Common myeloid progenitor, CD34-positive (primary cell): ENCODE measurements at regions not wholly inside any gene's neighbourhood (a gene's known extent, or its start where the extent isn't known, plus 50 kb on each side); places are given as distances from the start of the nearest gene placed in this dataset.
"Not testable (repeated sequence)": the region's sequence is repeated elsewhere in the genome, so short reads cannot be mapped to it uniquely, and the experiment has no call there.

Experiments used
- CTCF ChIA-PET: fragments of 350-600 bp; sonication (Branson Sonifier 250); formaldehyde crosslinking; loops from one replicate; lab custom pipeline; 2021; ENCODE audit warnings: antibody characterized with exemption; lab: Charles Lee
- POLR2A ChIA-PET: fragments of 350-600 bp; sonication (Branson Sonifier 250); formaldehyde crosslinking; loops from one replicate; lab custom pipeline; 2021; ENCODE audit warnings: antibody characterized with exemption; lab: Charles Lee
- DNase-seq, 3 donors: peaks; one replicate each; pipeline versions ENCODE4 v3.0.0 to v3.0.0-alpha.2; 2013
- H3K27ac ChIP-seq, 2 experiments: 1 replicate in 1 of 2; 2 replicates in 1 of 2; pipeline ENCODE4 v1.7.0; 2013; ENCODE audit warnings: inconsistent platforms in 2 of 2, low read length in 2 of 2, mild to moderate bottlenecking in 2 of 2, low read depth in 1 of 2, moderate library complexity in 1 of 2; ENCODE audit not compliant: severe bottlenecking in 2 of 2, insufficient read depth in 1 of 2, poor library complexity in 1 of 2
- H3K27me3 ChIP-seq, 5 experiments: replicated peaks in 2 of 5; 1 replicate in 3 of 5; 2 replicates in 2 of 5; pipeline versions ENCODE4 v1.6.1 to v1.7.0; 2013; ENCODE audit warnings: low read length in 4 of 5, mild to moderate bottlenecking in 2 of 5, moderate library complexity in 2 of 5, inconsistent platforms in 1 of 5; ENCODE audit not compliant: insufficient read depth in 5 of 5, control insufficient read depth in 4 of 5
- H3K36me3 ChIP-seq, 4 experiments: 1 replicate in 2 of 4; 2 replicates in 2 of 4; pipeline versions ENCODE4 v1.6.1 to v1.7.0; 2013; ENCODE audit warnings: low read length in 3 of 4, control low read depth in 1 of 4, mild to moderate bottlenecking in 1 of 4; ENCODE audit not compliant: control insufficient read depth in 4 of 4, insufficient read depth in 4 of 4
- H3K4me1 ChIP-seq, 4 experiments: 1 replicate in 3 of 4; 2 replicates in 1 of 4; pipeline versions ENCODE4 v1.6.1 to v1.7.1; 2013; ENCODE audit warnings: low read length in 3 of 4, mild to moderate bottlenecking in 3 of 4, control low read depth in 1 of 4, inconsistent platforms in 1 of 4, moderate library complexity in 1 of 4; ENCODE audit not compliant: control insufficient read depth in 4 of 4, insufficient read depth in 4 of 4; ENCODE audit errors: control extremely low read depth in 1 of 4
- H3K4me3 ChIP-seq, 7 experiments: 1 replicate in 4 of 7; 2 replicates in 3 of 7; pipeline versions ENCODE4 v1.5.1 to v1.7.0; 2013; ENCODE audit warnings: mild to moderate bottlenecking in 7 of 7, low read length in 6 of 7, moderate library complexity in 6 of 7, inconsistent platforms in 2 of 7, low read depth in 2 of 7, control low read depth in 1 of 7; ENCODE audit not compliant: insufficient read depth in 4 of 7, control insufficient read depth in 1 of 7; ENCODE audit errors: extremely low read depth in 1 of 7
- H3K9me3 ChIP-seq, 5 experiments: 1 replicate in 4 of 5; 2 replicates in 1 of 5; pipeline versions ENCODE4 v1.6.1 to v1.7.1; 2013; ENCODE audit warnings: low read length in 4 of 5, mild to moderate bottlenecking in 2 of 5, inconsistent platforms in 1 of 5, low read depth in 1 of 5, moderate library complexity in 1 of 5; ENCODE audit not compliant: control insufficient read depth in 4 of 5, insufficient read depth in 2 of 5; ENCODE audit errors: control extremely low read depth in 1 of 5
- WGBS: methylation state at CpG from one replicate; pipeline ENCODE4 v1.1.5; 2013; ENCODE audit not compliant: insufficient coverage; 5-methylcytosine and 5-hydroxymethylcytosine counted together

GRCh38 chr10:115028419-115028818 lies 64.7 kb upstream of the ATRNL1 start:
- Histone ChIP-seq H3K9me3 (no peaks in the 10 kb centered on the region), H3K27ac (no peak overlapping the region), H3K36me3 (no peaks in the 10 kb centered on the region), H3K27me3 (no peaks in the 10 kb centered on the region), H3K4me3 (no peak overlapping the region), H3K4me1 (no peaks in the 10 kb centered on the region)
- CTCF ChIA-PET = no interaction called here
- no CpG with 5 or more reads among the region's 1 CpG for WGBS
- POLR2A ChIA-PET = no interaction called here
- DNase-seq = no peak

GRCh38 chr10:115029452-115030375 lies 63.5 kb upstream of the ATRNL1 start:
- Histone ChIP-seq H3K27ac (no peak overlapping the region), H3K9me3 (no peaks in the 10 kb centered on the region), H3K4me1 (no peaks in the 10 kb centered on the region), H3K36me3 (no peaks in the 10 kb centered on the region), H3K4me3 (no peak overlapping the region), H3K27me3 (no peaks in the 10 kb centered on the region)
- ChIA-PET POLR2A (no interaction called here), CTCF (no interaction called here)
- no peak for DNase-seq
- 96% methylated on average over 6 of the region's 8 CpGs for WGBS

GRCh38 chr10:115030483-115031200 lies 62.5 kb upstream of the ATRNL1 start:
- no peak for DNase-seq
- H3K4me1 ChIP-seq = no peaks in the 10 kb centered on the region
- POLR2A ChIA-PET = no interaction called here
- no peak overlapping the region for H3K4me3 ChIP-seq
- no peaks in the 10 kb centered on the region for H3K36me3 ChIP-seq
- H3K9me3 ChIP-seq = no peaks in the 10 kb centered on the region
- CTCF ChIA-PET = no interaction called here
- 92% methylated on average over 7 of the region's 8 CpGs for WGBS
- H3K27me3 ChIP-seq = no peaks in the 10 kb centered on the region
- H3K27ac ChIP-seq = no peak overlapping the region

GRCh38 chr10:115033898-115034297 lies 59.3 kb upstream of the ATRNL1 start:
- POLR2A ChIA-PET = no interaction called here

GRCh38 chr10:115039781-115040180 lies 53.4 kb upstream of the ATRNL1 start:
- POLR2A ChIA-PET, H3K4me3 ChIP-seq, H3K27me3 ChIP-seq, DNase-seq, H3K4me1 ChIP-seq, H3K27ac ChIP-seq, CTCF ChIA-PET, H3K9me3 ChIP-seq, H3K36me3 ChIP-seq: not testable (repeated sequence)
- WGBS = 100% methylated on average over 1 of the region's 1 CpG

More at GRCh38 chr10:115033898-115034297, 59.3 kb upstream of the ATRNL1 start:
- Histone ChIP-seq H3K9me3 (no peaks in the 10 kb centered on the region), H3K4me1 (no peaks in the 10 kb centered on the region), H3K27me3 (no peaks in the 10 kb centered on the region), H3K4me3 (no peak overlapping the region), H3K36me3 (no peaks in the 10 kb centered on the region), H3K27ac (no peak overlapping the region)
- CTCF ChIA-PET = interaction anchor here (0.7 to 2.4 kb wide), 2 partner anchors 19 to 37 kb away, joined by 3 to 7 read pairs; no protein-coding TSS in a partner anchor
- DNase-seq = no peak
- 100% methylated on average over 4 of the region's 6 CpGs for WGBS
